CD4-positive, alpha-beta T cell treated with Interleukin-4 for 1 hour (primary cell): ENCODE measurements at regions not wholly inside any gene's neighbourhood (a gene's known extent, or its start where the extent isn't known, plus 50 kb on each side); places are given as distances from the start of the nearest gene placed in this dataset.
A peak's percentile ranks its signal among the peaks of the same experiment; 100 is the strongest.
"Not testable (repeated sequence)": the region's sequence is repeated elsewhere in the genome, so short reads cannot be mapped to it uniquely, and the experiment has no call there.

Experiments used
- DNase-seq, 2 donors: peaks; one replicate each; pipeline ENCODE4 v3.0.0-alpha.2; 2020 to 2022

DNA sequence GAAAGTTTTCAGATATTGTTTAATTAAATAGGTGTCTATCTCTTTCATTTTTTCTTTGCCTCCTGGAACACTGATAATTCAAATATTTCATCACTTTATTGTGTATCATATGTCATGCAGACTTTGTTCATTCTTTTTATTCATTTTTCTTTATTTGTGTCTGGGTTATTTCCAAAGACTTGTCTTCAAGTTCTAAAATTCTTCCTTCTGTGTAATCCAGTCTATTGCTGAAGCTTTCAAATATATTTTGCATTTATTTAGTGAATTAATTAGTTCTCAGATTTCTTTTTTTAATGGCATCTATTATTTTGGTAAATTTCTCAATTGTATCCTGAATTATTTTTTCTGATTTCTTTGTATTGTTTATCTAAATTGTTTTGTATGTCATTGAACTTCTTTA is 70.1 kb downstream of the ZNF330 start:
- no peak for DNase-seq

DNA sequence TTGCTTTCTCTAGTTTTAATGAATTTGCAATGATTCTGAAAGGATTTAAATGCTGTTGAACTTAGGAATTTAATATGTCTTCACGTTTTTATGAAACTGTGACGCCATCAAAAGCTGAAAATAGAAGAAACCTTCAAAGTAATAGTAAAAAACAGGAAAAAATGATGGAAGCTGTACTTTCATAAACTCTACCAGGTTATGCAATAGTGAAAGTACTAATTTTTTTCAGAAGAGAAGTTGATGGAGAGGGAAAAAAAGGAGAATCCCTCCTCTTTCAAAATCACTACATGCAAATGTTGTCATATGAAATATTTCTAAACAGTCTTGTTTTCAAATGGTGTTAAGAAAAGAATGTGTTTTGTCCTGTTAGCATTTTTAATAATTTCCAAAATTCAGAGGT is 73.6 kb downstream of the ZNF330 start:
- DNase-seq, result no peak

GRCh38 chr4:141301216-141301615 is 80.5 kb downstream of the ZNF330 start:
- no peak for DNase-seq

- no peak for DNase-seq
Measured at GRCh38 chr4:141302924-141303323, 82.2 kb downstream of the ZNF330 start.

- no peak for DNase-seq
Measured at GRCh38 chr4:141304346-141304745, 83.7 kb downstream of the ZNF330 start.

- no peak for DNase-seq
Measured at GRCh38 chr4:141306331-141306730, 85.6 kb downstream of the ZNF330 start.

DNA sequence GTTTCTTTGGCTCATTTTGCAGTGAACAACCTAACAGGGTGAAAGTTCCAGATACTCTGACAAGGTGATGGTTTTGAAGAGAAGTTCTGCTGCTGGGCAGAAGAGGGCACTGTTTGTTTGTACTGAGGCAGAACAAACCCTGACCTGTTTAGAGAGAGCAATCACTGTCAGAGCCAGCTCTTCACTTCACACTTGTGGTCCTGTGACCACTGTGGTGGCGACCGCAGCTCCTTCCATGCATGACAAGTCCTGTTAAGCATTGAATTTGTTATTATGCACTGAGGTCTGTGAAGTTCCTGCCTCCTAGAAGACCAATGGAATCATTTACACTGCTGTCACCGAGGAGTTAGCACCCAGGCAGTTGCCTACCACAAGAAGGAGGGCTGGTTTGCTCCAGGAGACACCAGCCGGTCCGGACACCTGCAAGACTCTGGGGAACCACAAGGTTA is 86.6 kb downstream of the ZNF330 start:
- DNase-seq, result peak; percentile 65

DNA sequence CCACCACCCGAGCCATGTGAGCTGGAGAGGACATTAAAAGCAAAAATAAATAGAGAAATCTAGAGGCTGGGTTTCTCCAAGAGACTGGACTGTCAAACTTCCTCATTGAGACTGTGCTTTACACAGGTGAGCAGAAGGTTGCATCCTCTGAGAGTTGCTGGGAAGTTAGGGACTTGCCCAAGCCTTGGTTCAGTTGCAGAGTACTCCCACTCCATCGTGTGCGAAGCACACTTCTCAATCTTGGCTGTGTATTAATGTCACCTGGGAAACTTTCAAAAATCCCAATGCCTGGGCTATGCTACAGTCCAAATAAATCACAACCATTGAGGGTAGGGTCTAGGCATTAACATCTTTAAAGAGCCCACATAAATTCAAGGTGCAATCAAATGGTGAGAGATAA is 89.2 kb downstream of the ZNF330 start:
- DNase-seq, result no peak

- DNase-seq, result peak in 1 of 2 donors; percentile 20
Measured at GRCh38 chr4:141311246-141312204, 90.8 kb downstream of the ZNF330 start.

DNA sequence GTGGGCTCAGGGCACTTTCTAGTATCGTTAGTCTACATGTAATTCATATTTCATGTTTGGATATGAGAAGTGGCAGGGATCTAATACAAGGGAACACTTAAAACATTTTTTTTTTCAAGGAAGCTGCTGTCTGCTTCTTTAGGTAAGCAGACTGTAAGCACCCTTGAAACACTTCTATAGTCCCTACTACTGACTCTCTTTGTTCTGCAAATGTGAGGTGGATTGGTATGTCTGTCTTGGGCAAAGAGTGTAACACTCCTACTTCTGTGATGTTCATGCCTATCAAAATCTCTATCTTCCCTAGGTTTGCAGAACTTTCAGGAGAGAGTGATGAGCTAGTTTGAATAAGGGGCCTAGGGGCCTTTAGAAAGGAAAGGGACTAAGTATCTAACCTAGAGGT is 93.9 kb downstream of the ZNF330 start:
- no peak for DNase-seq

- no peak for DNase-seq
Measured at GRCh38 chr4:141328560-141329173, 108.0 kb downstream of the ZNF330 start.

DNA sequence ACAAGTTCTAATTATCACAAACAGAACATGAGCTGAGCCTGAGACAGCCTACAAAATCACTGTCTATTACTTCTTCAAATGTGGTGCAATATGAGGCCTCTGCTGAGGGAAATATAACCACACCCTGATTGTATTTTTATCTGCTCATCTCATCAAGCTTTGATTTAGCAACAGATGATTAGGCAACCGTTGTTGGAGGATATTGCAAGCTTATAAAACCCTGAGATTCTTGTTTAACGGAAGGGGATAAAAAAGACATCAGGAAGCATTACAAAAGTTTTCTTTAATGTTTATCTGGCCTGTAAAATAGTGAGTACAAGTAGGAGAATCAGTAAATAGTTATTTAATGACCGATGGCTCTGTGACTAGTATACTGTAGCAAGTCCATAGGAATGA is 108.5 kb downstream of the ZNF330 start:
- peak in 1 of 2 donors; percentile 22 for DNase-seq

DNA sequence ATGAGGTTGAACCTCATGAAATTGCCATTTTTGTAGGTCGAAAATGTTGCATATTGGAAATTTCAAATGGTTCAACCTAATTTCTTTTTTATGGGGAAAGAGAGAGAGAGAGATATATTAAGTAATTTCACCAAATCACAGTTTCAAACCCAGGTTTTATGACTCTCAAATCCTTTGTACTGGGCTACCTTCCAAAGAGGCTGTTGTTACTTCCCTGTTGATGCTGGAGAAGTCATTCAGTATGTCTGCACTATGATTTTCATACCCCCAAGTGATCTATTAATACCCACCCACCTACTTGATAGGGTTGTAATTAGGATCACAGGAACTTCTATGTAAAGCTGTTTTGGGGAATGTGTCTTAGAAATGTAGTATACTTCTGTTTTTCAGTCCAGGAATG is 109.9 kb downstream of the ZNF330 start:
- no peak for DNase-seq

GRCh38 chr4:141331534-141332358 is 111.1 kb downstream of the ZNF330 start:
- DNase-seq, result no peak

GRCh38 chr4:141332359-141333181 is 111.9 kb downstream of the ZNF330 start:
- DNase-seq, result peak in 1 of 2 donors; percentile 72

DNA sequence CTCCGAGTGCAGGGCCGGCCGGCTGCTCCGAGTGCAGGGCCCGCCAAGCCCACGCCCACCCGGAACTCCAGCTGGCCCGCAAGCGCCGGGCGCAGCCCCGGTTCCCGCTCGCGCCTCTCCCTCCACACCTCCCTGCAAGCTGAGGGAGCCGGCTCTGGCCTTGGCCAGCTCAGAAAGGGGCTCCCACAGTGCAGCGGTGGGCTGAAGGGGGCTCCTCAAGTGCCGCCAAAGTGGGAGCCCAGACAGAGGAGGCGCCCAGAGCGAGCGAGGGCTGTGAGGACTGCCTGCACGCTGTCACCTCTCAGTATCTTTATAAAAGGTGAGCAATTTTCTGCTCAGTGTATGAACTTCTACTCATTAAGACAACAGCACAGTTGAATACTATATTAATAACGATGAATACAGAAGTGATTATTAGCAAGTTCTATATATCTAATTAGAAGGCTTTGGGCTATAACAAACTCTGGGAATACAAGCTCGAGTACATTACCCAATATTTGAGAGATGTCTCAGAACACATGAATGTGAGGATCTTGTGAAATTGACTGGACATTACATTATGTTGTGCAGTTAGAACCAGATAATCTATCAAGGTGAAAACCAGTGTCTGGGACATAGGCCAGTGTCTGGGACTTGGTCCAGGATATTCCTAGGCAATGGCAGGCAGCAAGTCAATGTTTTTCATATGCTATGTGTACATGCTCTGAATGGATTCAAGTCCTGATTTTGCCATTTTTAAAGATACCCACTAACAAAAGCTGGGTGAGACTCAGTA is 112.9 kb downstream of the ZNF330 start:
- not testable (repeated sequence) for DNase-seq

DNA sequence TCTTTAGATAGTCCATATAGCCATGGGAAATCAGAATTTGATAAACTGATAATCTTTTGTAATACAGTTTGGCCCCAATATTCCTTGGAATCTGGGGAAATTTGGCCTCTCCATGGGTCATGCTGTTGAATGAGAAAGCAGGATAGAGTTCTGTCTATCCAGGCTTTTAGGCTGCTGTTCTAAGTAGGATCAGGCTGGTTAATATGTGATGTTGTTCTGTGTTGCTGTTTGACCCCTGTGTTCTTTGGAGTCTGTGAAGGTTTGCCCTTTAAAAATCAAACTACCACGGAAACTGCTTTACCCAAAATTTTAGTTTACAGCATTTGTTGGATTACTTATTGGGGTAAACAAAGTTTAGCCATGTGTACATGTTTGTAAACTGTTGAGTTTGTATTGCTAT is 114.5 kb downstream of the ZNF330 start:
- no peak for DNase-seq

DNA sequence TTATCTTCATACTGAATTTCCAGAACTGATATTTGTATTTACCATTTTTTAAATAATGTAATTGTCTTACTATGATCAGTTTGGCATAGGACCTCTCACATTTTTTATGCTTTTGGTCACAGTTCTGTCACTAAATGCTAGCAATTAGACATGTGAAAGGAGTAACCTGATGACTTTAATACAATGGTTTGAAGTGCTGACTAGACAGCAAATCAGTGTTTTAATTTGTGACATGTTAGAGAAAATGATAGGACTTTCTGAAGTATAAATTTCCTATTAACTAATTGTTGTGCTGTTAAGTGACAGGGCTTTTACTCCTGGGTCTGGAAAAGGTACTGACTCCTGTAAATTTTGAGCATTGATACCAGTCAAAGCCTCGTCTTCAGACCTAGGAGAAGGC is 117.5 kb downstream of the ZNF330 start:
- no peak for DNase-seq

- DNase-seq, result no peak
Measured at GRCh38 chr4:141339391-141339790, 118.7 kb downstream of the ZNF330 start.

DNA sequence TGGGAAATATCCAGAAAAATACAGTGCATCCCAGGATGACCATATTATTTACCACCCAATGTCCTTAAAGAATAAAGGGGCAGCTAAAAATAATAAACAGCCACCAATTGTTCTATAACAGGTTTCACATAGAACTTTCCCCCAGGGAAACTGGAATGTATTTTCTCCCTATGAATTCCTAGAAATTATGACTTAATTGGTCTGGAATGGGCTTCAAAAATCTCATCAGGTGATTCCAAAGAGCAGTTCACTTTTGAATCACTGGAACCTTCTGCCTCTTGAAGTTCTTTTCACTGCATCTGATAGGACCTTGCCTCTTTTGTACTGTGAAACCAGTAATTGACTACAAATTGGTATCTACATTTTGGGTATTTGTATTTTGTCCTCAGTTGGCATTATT is 119.3 kb downstream of the ZNF330 start:
- DNase-seq, result no peak

DNA sequence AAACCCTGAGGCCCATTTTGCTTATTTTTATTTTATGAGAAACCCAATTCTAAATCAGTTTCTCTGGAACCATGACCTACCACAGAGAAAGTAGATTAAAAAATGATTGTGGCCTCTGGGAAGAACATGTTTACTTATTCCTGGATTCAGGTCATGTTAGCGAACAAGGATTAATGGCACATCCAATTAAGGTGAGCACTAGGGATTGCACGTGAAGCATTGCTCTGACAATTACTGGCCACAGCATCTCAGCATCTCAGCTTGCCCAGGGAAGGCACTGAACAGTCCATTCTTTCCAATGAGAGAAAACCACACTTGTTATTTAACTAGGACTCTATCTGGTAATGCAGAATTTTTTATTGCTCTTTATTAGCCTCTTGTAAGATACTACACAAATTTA is 119.8 kb downstream of the ZNF330 start:
- DNase-seq, result no peak

DNA sequence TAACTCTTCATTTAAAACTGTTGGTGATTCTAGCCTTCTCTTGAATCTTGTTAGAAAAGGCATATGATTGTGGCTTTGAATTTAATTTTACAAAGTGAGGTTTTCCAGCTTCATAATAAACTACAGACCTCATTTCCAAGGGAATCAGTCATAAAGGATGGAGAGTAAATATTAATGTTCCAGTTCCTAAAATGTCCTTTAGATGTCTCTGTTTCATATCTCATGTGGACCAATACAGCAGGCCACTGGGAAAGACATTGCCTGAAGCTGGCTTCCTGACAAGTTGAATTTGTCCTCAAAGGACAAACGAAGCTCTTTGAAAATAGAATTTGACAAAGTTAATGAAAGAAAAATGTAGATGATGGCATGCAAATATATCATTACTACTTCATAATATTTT is 125.4 kb downstream of the ZNF330 start:
- DNase-seq, result peak in 1 of 2 donors; percentile 3
